IMR-90 (cell line): ENCODE measurements at regions not wholly inside any gene's neighbourhood (a gene's known extent, or its start where the extent isn't known, plus 50 kb on each side); places are given as distances from the start of the nearest gene placed in this dataset.

Experiments
- MAZ ChIP-seq: IDR thresholded peaks from 2 replicates; pipeline ENCODE4 v1.6.1; 2012; ENCODE audit warnings: low read depth, mild to moderate bottlenecking, low read length, improper control_type of control experiment, moderate library complexity, borderline replicate concordance
- POLR2A ChIP-seq: IDR thresholded peaks from 2 replicates; pipeline ENCODE4 v1.6.1; 2012; ENCODE audit warnings: mild to moderate bottlenecking, low read depth, low read length
- RCOR1 ChIP-seq: IDR thresholded peaks from 2 replicates; pipeline ENCODE4 v1.6.1; 2012; ENCODE audit warnings: mild to moderate bottlenecking, low read length, improper control_type of control experiment; ENCODE audit not compliant: insufficient replicate concordance
- TF ChIP-seq, protein P1 (sequence below): conservative IDR thresholded peaks from 2 replicates; pipeline ENCODE4 v1.5.1; 2012; ENCODE audit warnings: mild to moderate bottlenecking, low read depth, low read length, improper control_type of control experiment
- TF ChIP-seq, protein P2 (sequence below): fragments of 150-350 bp; IDR thresholded peaks from 2 replicates; pipeline ENCODE4 v1.6.1; 2016; ENCODE audit warnings: low read depth, mild to moderate bottlenecking, low read length, moderate library complexity, borderline replicate concordance

DNA sequence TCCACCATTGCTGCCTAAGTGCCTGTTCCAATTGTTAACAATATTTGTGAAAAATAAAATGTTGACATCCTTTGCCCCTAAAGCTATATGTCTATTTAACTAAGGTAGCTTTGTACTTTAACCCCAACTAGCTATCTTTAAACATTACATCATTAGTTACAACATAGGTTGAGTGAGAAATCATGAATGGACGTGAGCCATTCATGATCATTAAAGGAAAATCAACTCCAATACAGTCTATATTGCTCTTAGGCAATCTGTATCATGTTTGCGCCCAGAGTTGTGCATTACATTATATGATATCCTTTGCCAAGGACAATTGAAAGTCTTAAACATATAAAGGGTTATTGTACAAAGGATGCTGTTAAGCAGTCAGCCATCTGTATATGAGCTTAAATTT lies 269.6 kb downstream of the ALX1 start:
- TF ChIP-seq, protein P1, sequence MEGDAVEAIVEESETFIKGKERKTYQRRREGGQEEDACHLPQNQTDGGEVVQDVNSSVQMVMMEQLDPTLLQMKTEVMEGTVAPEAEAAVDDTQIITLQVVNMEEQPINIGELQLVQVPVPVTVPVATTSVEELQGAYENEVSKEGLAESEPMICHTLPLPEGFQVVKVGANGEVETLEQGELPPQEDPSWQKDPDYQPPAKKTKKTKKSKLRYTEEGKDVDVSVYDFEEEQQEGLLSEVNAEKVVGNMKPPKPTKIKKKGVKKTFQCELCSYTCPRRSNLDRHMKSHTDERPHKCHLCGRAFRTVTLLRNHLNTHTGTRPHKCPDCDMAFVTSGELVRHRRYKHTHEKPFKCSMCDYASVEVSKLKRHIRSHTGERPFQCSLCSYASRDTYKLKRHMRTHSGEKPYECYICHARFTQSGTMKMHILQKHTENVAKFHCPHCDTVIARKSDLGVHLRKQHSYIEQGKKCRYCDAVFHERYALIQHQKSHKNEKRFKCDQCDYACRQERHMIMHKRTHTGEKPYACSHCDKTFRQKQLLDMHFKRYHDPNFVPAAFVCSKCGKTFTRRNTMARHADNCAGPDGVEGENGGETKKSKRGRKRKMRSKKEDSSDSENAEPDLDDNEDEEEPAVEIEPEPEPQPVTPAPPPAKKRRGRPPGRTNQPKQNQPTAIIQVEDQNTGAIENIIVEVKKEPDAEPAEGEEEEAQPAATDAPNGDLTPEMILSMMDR = no peak
- no peak for TF ChIP-seq MAZ
- TF ChIP-seq POLR2A = no peak
- TF ChIP-seq, protein P2, sequence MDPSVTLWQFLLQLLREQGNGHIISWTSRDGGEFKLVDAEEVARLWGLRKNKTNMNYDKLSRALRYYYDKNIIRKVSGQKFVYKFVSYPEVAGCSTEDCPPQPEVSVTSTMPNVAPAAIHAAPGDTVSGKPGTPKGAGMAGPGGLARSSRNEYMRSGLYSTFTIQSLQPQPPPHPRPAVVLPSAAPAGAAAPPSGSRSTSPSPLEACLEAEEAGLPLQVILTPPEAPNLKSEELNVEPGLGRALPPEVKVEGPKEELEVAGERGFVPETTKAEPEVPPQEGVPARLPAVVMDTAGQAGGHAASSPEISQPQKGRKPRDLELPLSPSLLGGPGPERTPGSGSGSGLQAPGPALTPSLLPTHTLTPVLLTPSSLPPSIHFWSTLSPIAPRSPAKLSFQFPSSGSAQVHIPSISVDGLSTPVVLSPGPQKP = no peak
- TF ChIP-seq RCOR1 = no peak
